ENCODE measurements at regions not wholly inside any gene's neighbourhood (a gene's known extent, or its start where the extent isn't known, plus 50 kb on each side); places are given as distances from the start of the nearest gene placed in this dataset.

GRCh38 chr14:65156568-65157366 is 54.5 kb upstream of the MAX start:
- no peak for TF ChIP-seq CTCF (IDR thresholded peaks at IDR 0.05; ENCODE audit: insufficient read depth, low read length)
- TF ChIP-seq SPI1 (IDR thresholded peaks at IDR 0.05; ENCODE audit: borderline replicate concordance, low read depth), result no peak

Data from HL-60 (cell line).